GM12878 (cell line): ENCODE measurements at regions not wholly inside any gene's neighbourhood (a gene's known extent, or its start where the extent isn't known, plus 50 kb on each side); places are given as distances from the start of the nearest gene placed in this dataset.
"Not testable (repeated sequence)": the region's sequence is repeated elsewhere in the genome, so short reads cannot be mapped to it uniquely, and the experiment has no call there.

Source experiments
- ATAC-seq: fragments of 200-7000 bp; cut with Tn5 transposase; 3 replicates; pipeline ENCODE4 v1.9.1; 2020; ENCODE audit warnings: mild to moderate bottlenecking, moderate library complexity
- BruUV-seq: library from RNA; stranded (reverse); fragments of 400-500 nt; replicated peaks from 2 replicates; lab custom pipeline; 2021; lab: Mats Ljungman, UMichigan
- CTCF ChIA-PET: fragments of 300-600 bp; sonication (Branson Sonifier 250); formaldehyde crosslinking; extraction: SDS; loops from one replicate; lab custom pipeline; 2021; ENCODE audit warnings: inconsistent platforms; lab: Yijun Ruan, JAX
- POLR2A ChIA-PET: fragments of 350-600 bp; formaldehyde crosslinking; extraction: SDS; loops from one replicate; lab custom pipeline; 2021; ENCODE audit warnings: inconsistent platforms; lab: Charles Lee
- RAD21 ChIA-PET: fragments of 300-600 bp; sonication (Branson Sonifier 250); formaldehyde crosslinking; loops from one replicate; lab custom pipeline; 2023; ENCODE audit warnings: antibody characterized with exemption; ENCODE audit not compliant: unreplicated experiment; lab: Charles Lee
- SMC1A ChIA-PET: fragments of 300-600 bp; sonication (Branson Sonifier 250); formaldehyde crosslinking; loops from one replicate; lab custom pipeline; 2023; ENCODE audit not compliant: unreplicated experiment, uncharacterized antibody; lab: Charles Lee
- DNase-seq: peaks from one replicate; pipeline ENCODE4 v3.0.0-alpha.2; 2011; ENCODE audit warnings: low read depth, low spot score
- FAIRE-seq: peaks from 3 replicates; lab custom pipeline; 2011; peaks lifted over from hg19 to GRCh38; lab: Jason Lieb, UNC
- H2AFZ ChIP-seq: 2 replicates; pipeline ENCODE4 v1.6.0; 2011; ENCODE audit warnings: low read depth, low read length, control low read depth; ENCODE audit not compliant: control insufficient read depth
- H3K27ac ChIP-seq: 2 replicates; pipeline ENCODE4 v1.5.1; 2011; ENCODE audit warnings: control low read depth; ENCODE audit not compliant: control insufficient read depth, insufficient read depth
- H3K27me3 ChIP-seq, 2 experiments: replicated peaks in 1 of 2; 2 replicates each; pipeline versions ENCODE4 v1.6.0 to v1.6.1; 2011; ENCODE audit warnings: low read length in 1 of 2; ENCODE audit not compliant: control insufficient read depth in 2 of 2, insufficient read depth in 2 of 2
- H3K36me3 ChIP-seq, 2 experiments: 2 replicates each; pipeline ENCODE4 v1.5.1; 2011; ENCODE audit warnings: low read length in 1 of 2; ENCODE audit not compliant: control insufficient read depth in 2 of 2, insufficient read depth in 2 of 2
- H3K4me1 ChIP-seq: 2 replicates; pipeline ENCODE4 v1.6.1; 2011; ENCODE audit warnings: mild to moderate bottlenecking, low read length, moderate library complexity, mixed read lengths; ENCODE audit not compliant: control insufficient read depth, insufficient read depth
- H3K4me2 ChIP-seq: 2 replicates; pipeline ENCODE4 v1.6.0; 2011; ENCODE audit warnings: control low read depth; ENCODE audit not compliant: control insufficient read depth, insufficient read depth
- H3K4me3 ChIP-seq: fragments of 200-600 bp; sonication (generic); 2 replicates; pipeline ENCODE4 v1.5.1; 2016
- H3K79me2 ChIP-seq: 2 replicates; pipeline ENCODE4 v1.6.0; 2011; ENCODE audit warnings: low read length; ENCODE audit not compliant: control insufficient read depth, insufficient read depth
- H3K9ac ChIP-seq: 2 replicates; pipeline ENCODE4 v1.8.0; 2011; ENCODE audit warnings: low read length, control low read depth, mixed read lengths; ENCODE audit not compliant: control insufficient read depth, insufficient read depth
- H3K9me3 ChIP-seq: replicated peaks from 3 replicates; pipeline ENCODE4 v1.5.1; 2011; ENCODE audit warnings: mild to moderate bottlenecking, low read length; ENCODE audit not compliant: control insufficient read depth, insufficient read depth
- H4K20me1 ChIP-seq: 2 replicates; pipeline ENCODE4 v1.6.0; 2011; ENCODE audit not compliant: control insufficient read depth, insufficient read depth
- BHLHE40 ChIP-seq, 2 experiments: fragments of 450-650 bp in 1 of 2; IDR thresholded peaks; 2 replicates each; pipeline ENCODE4 v1.6.1; 2011 to 2017; ENCODE audit warnings: low read depth in 2 of 2, borderline replicate concordance in 1 of 2, improper control_type of control experiment in 1 of 2, low read length in 1 of 2, mild to moderate bottlenecking in 1 of 2
- CBFB ChIP-seq: IDR thresholded peaks from 2 replicates; pipeline ENCODE4 v1.6.1; 2016; ENCODE audit warnings: antibody characterized with exemption, low read depth
- CHD1 ChIP-seq: IDR thresholded peaks from 2 replicates; pipeline ENCODE4 v1.6.1; 2012; ENCODE audit warnings: low read depth, low read length, improper control_type of control experiment
- E2F8 ChIP-seq: fragments of 450-650 bp; IDR thresholded peaks from 2 replicates; pipeline ENCODE4 v1.6.1; 2018; ENCODE audit warnings: mild to moderate bottlenecking, low read depth, moderate library complexity; ENCODE audit not compliant: partially characterized antibody
- MTA2 ChIP-seq: fragments of 450-650 bp; IDR thresholded peaks from 2 replicates; pipeline ENCODE4 v1.6.1; 2016; ENCODE audit warnings: low read depth, mild to moderate bottlenecking, moderate library complexity
- NFIC ChIP-seq: IDR thresholded peaks from 2 replicates; pipeline ENCODE4 v1.6.1; 2012; ENCODE audit warnings: low read depth, mild to moderate bottlenecking, inconsistent platforms, low read length, moderate library complexity
- NKRF ChIP-seq: fragments of 450-650 bp; conservative IDR thresholded peaks from 2 replicates; pipeline ENCODE4 v1.6.1; 2017; ENCODE audit warnings: mild to moderate bottlenecking, moderate library complexity
- POLR2AphosphoS2 ChIP-seq: IDR thresholded peaks from 2 replicates; pipeline ENCODE4 v1.6.1; 2011; ENCODE audit warnings: low read depth, mild to moderate bottlenecking, low read length, improper control_type of control experiment, moderate library complexity
- POU2F2 ChIP-seq: IDR thresholded peaks from 3 replicates; pipeline ENCODE4 v1.6.1; 2011; ENCODE audit warnings: low read depth, mild to moderate bottlenecking, low read length, borderline replicate concordance
- RUNX3 ChIP-seq: IDR thresholded peaks from 2 replicates; pipeline ENCODE4 v1.6.1; 2012; ENCODE audit warnings: low read length, inconsistent platforms
- SIN3A ChIP-seq: IDR thresholded peaks from 2 replicates; pipeline ENCODE4 v1.6.1; 2012; ENCODE audit warnings: low read depth, low read length, improper control_type of control experiment
- SMAD1 ChIP-seq: fragments of 450-650 bp; IDR thresholded peaks from 2 replicates; pipeline ENCODE4 v1.6.1; 2018; ENCODE audit warnings: mild to moderate bottlenecking, low read depth; ENCODE audit not compliant: partially characterized antibody
- SP1 ChIP-seq: IDR thresholded peaks from one replicate; pipeline ENCODE4 v1.6.1; 2011; ENCODE audit warnings: low read depth, low read length
- ZNF592 ChIP-seq: fragments of 450-650 bp; IDR thresholded peaks from 2 replicates; pipeline ENCODE4 v1.6.1; 2017; ENCODE audit warnings: mild to moderate bottlenecking, moderate library complexity
- WGBS: methylation state at CpG from one replicate; pipeline ENCODE4 v1.1.6; 2016; ENCODE audit warnings: low lambda C conversion rate; ENCODE audit not compliant: insufficient replicate concordance, insufficient coverage; ENCODE audit errors: missing lambda C conversion rate; 5-methylcytosine and 5-hydroxymethylcytosine counted together
- in situ Hi-C: fragments of 300-500 bp; cut with MboI; formaldehyde crosslinking; loops from 9 replicates; pipeline ENCODE4 v1.14.3; 2018; ENCODE audit warnings: mixed read lengths
- intact Hi-C: fragments of 100-400 bp; cut with micrococcal nuclease; formaldehyde crosslinking; loops from one replicate; pipeline ENCODE4 v1.14.2; 2022; ENCODE audit not compliant: unreplicated experiment

GRCh38 chr6:27823714-27824210 lies 88.4 kb downstream of the OR2B2 start:
- H3K4me3 ChIP-seq, result peak overlapping the region; percentile 41; the same call in 1 of the 2 replicates
- in situ Hi-C loops, DNase-seq, H3K36me3 ChIP-seq, H4K20me1 ChIP-seq, intact Hi-C loops, BruUV-seq, H3K9me3 ChIP-seq, H3K27me3 ChIP-seq, H3K79me2 ChIP-seq, H3K4me1 ChIP-seq: not testable (repeated sequence)
- peak overlapping the region; percentile 27 for H3K9ac ChIP-seq
- POLR2A ChIA-PET, result interaction anchor here (0.6 to 7.8 kb wide), 10 partner anchors 9 to 78 kb away, joined by 3 to 125 read pairs (median 6); a partner anchor contains a TSS
- H2AFZ ChIP-seq, result peak overlapping the region; percentile 41
- CTCF ChIA-PET, result interaction anchor here (5.2 to 8.0 kb wide), 2 partner anchors 13 to 71 kb away, joined by 31 to 168 read pairs; a partner anchor contains a TSS
- under 1% methylated on average over 21 of the region's 31 CpGs for WGBS
- ATAC-seq (peak; percentile 85), FAIRE-seq (peak; percentile 98)
- SMC1A ChIA-PET, result interaction anchor here (1.3 to 9.2 kb wide), 5 partner anchors 12 to 71 kb away, joined by 3 to 160 read pairs (median 12); a partner anchor contains a TSS
- RAD21 ChIA-PET, result interaction anchor here (1.0 to 7.5 kb wide), 8 partner anchors 11 to 87 kb away, joined by 3 to 141 read pairs (median 6); a partner anchor contains a TSS
- H3K4me2 ChIP-seq, result peak overlapping the region; percentile 57
- peak overlapping the region; percentile 82 for H3K27ac ChIP-seq
- TF ChIP-seq MTA2, result peak; percentile 39; the same call in 1 of the 2 replicates
- TF ChIP-seq BHLHE40 (IDR thresholded peaks at IDR 0.05; ENCODE audit: borderline replicate concordance in 1 of 2, low read depth in 2 of 2, low read length in 1 of 2), result peak in 1 of 2 experiments; percentile 63; a peak in 2 of 4 replicates
- 0 out of 2 replicates have a peak, but pooled peaks have one; percentile 57 for TF ChIP-seq SIN3A
- TF ChIP-seq NFIC, result peak; percentile 69; the same call in 1 of the 2 replicates
- TF ChIP-seq NKRF, result peak; percentile 68
- 0 out of 3 replicates have a peak, but pooled peaks have one; percentile 24 for TF ChIP-seq POU2F2
- peak; percentile 54; the same call in 1 of the 2 replicates for TF ChIP-seq CBFB
- TF ChIP-seq E2F8, result peak; percentile 71
- TF ChIP-seq CHD1, result 0 out of 2 replicates have a peak, but pooled peaks have one; percentile 36
- TF ChIP-seq SMAD1, result peak; percentile 19
- TF ChIP-seq ZNF592, result peak; percentile 83; the same call in 1 of the 2 replicates
- TF ChIP-seq RUNX3, result peak; percentile 11; the same call in 1 of the 2 replicates
- TF ChIP-seq SP1, result peak; percentile 42
- TF ChIP-seq POLR2AphosphoS2, result peak; percentile 60; the same call in 1 of the 2 replicates
